HG02943 (cell line): ENCODE measurements at regions not wholly inside any gene's neighbourhood (a gene's known extent, or its start where the extent isn't known, plus 50 kb on each side); places are given as distances from the start of the nearest gene placed in this dataset.

Source experiments
- ATAC-seq: cut with Tn5 transposase; IDR thresholded peaks from one replicate; pipeline ENCODE4 v1.9.1; 2021; ENCODE audit warnings: mild to moderate bottlenecking, low read depth, moderate library complexity; ENCODE audit not compliant: unreplicated experiment

GRCh38 chr15:38692789-38693062, 128.1 kb upstream of the RASGRP1 start:
- ATAC-seq: no peak

- ATAC-seq: no peak
Observed at GRCh38 chr15:38695249-38696108, 130.9 kb upstream of the RASGRP1 start.

DNA sequence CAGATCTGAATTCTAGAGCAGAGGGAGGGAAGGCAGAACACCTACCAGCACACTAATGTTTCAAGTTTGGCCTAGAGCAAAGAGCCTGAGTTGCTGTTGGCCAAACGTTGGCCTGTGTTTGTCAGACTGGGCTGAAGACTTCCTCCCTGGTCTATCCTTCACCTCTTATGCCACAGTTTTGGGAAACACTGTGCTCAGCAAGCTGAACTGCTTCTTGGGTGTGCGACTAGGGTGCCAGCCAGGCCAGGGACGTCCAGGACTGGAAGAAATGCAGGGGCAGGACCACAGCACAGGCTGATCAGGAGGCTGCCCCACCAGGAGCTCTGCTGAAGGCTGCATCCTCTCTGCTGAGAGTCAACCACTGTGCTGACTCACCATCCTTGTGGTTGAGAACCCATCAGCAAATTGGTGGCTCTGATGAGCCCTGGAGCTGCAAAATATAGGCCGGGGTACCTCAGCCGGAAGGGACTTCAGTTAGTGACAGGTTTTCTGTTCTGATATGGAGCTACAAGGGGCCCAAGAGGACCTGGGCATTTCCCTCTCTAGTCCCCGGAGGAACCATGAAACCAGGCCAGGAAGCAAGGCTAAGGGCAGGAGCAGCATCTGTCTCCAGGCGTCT, 131.6 kb upstream of the RASGRP1 start:
- ATAC-seq: no peak

GRCh38 chr15:38696790-38697495, 132.3 kb upstream of the RASGRP1 start:
- no peak for ATAC-seq

DNA sequence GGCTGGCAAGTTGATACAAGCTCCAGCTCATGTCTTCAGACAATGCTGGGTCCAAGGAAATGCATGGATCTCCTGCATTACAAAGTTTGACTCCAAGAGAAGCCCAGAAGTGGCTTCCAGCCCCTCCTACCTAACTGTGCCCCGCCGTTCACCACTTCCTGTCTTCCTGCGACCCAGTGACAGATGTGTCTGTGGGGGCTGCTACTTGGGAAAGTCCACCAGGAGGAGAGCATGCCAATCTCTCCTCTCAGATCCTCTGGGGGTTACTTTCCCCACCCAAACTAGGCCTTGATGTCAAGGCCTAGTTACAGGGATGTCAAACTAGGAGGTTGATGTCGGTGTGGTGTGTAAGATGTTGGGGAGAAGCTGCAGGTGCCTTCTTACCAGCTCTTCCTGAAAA, 133.6 kb upstream of the RASGRP1 start:
- no peak for ATAC-seq

DNA sequence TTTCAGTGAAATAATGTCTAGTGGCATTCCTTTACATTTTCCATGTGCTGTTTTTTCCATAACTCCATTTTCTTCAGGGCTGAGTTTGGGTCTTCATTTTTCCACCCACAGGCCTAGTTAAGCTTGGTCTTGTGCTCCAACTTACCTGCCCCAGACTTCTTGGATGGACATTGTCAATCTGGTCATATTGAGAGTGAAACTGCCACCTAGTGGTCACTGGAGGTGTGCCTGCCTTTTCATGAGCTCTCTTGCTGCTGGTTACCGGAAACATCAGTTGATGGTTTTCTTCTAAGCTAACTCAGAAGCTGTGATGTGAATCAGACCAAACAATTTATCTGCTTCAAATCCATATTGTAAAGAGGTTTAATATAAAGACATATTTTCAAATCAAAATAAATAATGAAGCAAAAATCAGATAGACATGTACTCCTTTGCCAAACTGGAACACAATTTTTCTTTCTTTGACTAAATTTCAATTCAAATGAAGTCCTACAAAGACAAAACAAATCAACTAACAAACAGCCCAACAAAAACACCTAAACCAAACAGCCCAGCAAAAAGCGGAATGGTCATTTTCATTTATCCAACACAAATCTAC, 135.1 kb upstream of the RASGRP1 start:
- peak; percentile 58 for ATAC-seq

GRCh38 chr15:38701149-38701548, 136.5 kb upstream of the RASGRP1 start:
- no peak for ATAC-seq

DNA sequence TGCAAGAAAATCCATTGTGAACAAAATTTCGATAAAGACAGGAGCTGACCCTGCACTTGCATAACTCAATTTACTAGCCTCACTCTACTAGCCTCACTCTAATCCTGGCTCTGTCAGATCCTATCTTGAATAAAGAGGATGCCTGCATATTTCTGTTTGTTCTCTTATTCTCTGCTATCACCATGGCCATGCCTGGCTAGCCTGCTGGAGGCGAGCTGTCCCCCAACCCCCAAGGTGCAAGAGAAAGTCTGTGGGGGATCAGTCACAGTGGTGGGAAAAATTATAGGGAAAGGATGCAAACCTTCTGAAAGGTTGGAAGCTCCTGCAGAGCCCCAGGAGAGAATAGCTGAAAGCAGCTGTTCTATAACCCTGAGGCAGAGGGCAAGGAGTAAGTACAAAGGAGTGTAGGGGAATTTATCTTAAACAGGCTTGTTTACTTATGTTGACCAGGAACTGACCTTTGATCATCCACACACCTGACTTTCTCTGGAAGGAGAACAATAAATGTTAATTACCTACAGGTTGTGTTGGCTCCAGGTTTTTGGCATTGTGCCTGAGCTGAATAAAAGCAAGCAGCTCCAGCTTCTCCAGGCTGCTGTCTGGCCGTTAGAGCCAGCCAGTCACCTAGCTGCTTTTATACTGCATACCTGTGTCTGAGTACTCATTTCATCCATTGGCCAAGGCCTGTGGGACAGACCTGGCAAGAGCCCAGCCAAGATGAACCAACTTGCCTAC, 137.7 kb upstream of the RASGRP1 start:
- no peak for ATAC-seq

DNA sequence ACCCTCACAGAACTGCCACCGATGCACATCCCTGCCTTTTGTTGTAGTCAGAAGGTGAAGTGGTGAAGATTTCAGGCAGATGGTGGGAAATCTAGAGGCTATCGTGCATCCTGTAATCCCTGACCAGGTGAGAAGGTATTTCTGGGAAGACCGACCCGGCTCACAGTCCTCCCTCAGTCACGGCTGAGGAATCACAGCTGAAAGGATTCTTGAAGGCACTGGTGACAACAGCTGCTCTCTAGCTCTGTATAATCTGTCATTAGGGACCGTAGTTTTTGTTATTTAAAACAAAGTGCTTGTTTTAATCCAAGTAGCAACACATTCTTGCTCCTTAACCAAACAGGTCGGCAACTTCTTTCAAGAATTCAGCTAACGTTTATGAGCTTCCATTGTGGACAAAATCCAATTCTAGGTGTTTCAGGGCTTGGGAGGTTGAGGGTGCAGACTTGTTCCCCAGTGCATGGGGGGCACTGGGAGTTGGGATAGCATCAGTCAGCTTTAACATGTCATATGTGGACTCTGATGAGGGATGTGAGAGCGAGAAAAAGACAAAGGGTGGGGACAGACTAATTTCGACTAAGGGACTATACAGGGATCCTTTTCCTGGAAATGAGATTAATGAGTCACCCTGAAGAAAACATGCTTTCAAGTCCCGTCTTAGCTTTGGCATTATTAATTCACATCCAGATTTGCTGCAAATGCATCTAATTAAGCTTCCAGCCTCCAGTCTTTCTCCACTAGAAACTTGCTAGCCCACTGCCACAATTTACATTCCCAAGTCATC, 141.0 kb upstream of the RASGRP1 start:
- ATAC-seq: no peak

GRCh38 chr15:38706956-38707355, 142.3 kb upstream of the RASGRP1 start:
- ATAC-seq: no peak

DNA sequence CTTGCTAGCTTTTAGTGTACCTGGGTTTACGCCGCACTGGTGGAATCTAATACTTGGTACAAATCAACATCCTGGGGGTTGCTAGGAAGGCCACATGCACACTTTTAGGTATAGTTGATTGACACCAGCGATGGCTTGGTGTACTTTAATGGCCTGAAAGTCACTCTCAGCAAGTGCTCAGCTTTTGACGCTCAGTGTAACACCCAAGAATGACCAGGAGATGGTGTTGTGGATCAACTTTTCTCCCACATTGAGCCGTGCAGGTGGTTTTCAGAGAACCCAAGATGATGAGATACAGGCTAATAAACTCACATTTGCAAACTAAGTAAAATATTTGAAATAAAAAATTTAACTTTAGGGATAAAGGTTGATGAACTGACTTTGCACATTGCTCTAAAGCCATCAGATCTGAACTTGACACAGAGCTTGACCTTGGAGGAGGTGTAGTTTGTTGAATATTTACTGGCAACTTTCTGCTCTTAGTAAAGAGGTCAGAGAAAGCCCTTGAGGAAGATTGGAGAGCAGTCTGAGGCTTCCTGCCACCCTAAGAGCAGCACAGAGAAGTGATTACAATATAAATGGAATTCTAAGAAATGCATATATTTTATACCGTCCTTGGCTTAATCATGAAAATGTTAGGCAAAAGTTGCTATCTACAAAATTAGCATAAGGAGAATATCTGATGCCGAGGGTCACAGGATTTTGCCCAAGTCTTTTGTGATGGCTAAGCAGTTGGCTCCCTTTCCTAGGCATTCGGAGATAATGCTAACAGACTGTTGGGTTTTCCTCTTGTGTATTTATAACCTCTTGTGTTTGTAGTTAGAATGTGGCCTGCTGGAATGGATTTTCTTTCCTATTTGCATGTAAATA, 143.4 kb upstream of the RASGRP1 start:
- ATAC-seq: peak; percentile 71

- ATAC-seq: no peak
Observed at GRCh38 chr15:38708672-38709180, 144.1 kb upstream of the RASGRP1 start.

- no peak for ATAC-seq
Observed at GRCh38 chr15:38709196-38709595, 144.6 kb upstream of the RASGRP1 start.

DNA sequence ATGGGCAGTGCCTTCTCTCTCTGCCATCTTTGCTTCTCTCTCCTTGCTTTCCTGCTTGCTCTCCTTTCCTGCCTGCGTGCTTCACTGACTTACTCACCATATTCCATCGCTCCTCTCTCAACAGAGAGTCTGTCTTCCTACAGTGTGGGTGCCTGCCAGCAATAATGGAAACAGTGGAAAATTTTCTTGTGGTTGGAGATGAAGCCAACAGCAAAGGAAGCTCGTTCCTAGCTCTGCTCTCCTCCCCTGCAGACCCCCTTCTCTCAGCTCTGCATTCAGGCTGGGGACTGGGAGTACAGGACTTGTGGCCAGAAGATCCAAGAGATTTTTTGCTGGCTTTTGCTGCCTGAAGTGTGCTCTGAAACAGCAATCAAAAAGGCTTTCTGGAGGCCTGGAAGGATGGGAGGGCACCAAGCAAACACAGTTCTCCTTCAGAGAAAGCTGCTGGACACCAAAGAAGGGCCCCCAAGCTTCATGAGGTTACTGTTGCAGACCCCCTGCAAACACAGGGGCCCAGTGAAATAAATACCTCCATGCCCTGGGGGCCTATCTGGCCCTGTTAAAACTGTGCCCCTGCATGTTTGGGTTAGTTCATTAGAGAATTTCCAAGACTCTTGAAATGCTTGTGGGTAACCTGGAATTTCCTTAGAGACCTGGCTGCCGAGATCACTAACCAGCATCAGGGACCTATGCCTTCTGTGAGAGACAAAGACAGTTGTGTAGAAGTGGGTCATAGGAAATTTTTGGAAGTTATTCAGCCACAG, 149.9 kb upstream of the RASGRP1 start:
- no peak for ATAC-seq

GRCh38 chr15:38720893-38721567, 156.4 kb upstream of the RASGRP1 start:
- ATAC-seq: no peak

DNA sequence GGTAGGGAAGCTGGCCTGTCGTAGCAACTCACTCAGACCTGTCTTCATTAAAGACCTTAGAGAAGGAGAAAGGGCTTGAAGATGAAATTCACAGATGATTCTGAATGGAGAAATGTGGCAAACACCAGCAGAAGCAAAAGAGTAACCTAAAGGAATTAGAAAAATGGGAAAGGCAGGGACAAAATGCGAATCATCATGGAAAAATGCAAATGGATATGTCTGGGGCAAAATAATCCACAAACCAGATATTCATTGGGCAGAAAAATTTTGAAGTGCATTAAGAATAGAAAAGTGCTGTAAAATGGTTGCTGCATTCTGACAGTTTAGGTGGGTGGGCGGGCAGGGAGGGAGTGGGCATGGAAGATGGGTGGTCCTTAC, 156.9 kb upstream of the RASGRP1 start:
- ATAC-seq: no peak

GRCh38 chr15:38722236-38722635, 157.6 kb upstream of the RASGRP1 start:
- ATAC-seq: no peak

DNA sequence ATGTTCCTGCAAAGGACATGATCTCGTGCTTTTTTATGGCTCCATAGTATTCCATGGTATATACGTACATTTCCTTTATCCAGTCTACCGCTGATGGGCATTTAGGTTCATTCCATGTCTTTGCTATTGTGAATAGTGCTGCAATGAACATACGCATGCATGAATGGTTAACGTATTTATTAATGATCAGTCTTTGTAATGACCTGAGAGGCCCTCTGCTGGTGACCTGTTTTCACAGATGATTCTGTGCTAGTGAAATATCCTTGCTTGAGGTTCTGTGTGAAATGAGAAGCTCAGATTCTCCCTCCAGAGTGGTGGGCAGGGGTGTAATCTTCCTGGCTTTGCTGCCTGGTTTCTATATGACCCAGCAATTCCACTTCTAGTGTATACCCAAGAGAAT, 160.2 kb upstream of the RASGRP1 start:
- no peak for ATAC-seq
